Urothelium cell line (cell line): ENCODE measurements at regions not wholly inside any gene's neighbourhood (a gene's known extent, or its start where the extent isn't known, plus 50 kb on each side); places are given as distances from the start of the nearest gene placed in this dataset.
"Not testable (repeated sequence)": the region's sequence is repeated elsewhere in the genome, so short reads cannot be mapped to it uniquely, and the experiment has no call there.

Experiments
- DNase-seq: peaks from one replicate; pipeline ENCODE4 v3.0.0; 2011; ENCODE audit warnings: low spot score, mixed read lengths
- FAIRE-seq: peaks from 2 replicates; lab custom pipeline; 2011; peaks lifted over from hg19 to GRCh38; lab: Jason Lieb, UNC

GRCh38 chr1:118304722-118305359 is 119.8 kb upstream of the SPAG17 start:
- FAIRE-seq: no peak
- DNase-seq: peak; percentile 26

GRCh38 chr1:118303534-118303933 is 118.5 kb upstream of the SPAG17 start:
- FAIRE-seq: no peak

GRCh38 chr1:118303064-118303463 is 118.0 kb upstream of the SPAG17 start:
- FAIRE-seq (no peak), DNase-seq (no peak)

More at GRCh38 chr1:118303534-118303933, 118.5 kb upstream of the SPAG17 start:
- no peak for DNase-seq

- DNase-seq: no peak
- FAIRE-seq: no peak
Observed at GRCh38 chr1:118302145-118302544, 117.1 kb upstream of the SPAG17 start.

- DNase-seq: no peak
- no peak for FAIRE-seq
Observed at GRCh38 chr1:118300808-118301207, 115.8 kb upstream of the SPAG17 start.

GRCh38 chr1:118298397-118298796 is 113.4 kb upstream of the SPAG17 start:
- DNase-seq (no peak), FAIRE-seq (no peak)

GRCh38 chr1:118297521-118297920 is 112.5 kb upstream of the SPAG17 start:
- DNase-seq: no peak
- FAIRE-seq: no peak

GRCh38 chr1:118294875-118295642 is 110.0 kb upstream of the SPAG17 start:
- FAIRE-seq (no peak), DNase-seq (no peak)

- no peak for DNase-seq
- no peak for FAIRE-seq
Observed at GRCh38 chr1:118291661-118292060, 106.6 kb upstream of the SPAG17 start.

- FAIRE-seq (no peak), DNase-seq (no peak)
Observed at GRCh38 chr1:118290571-118290970, 105.5 kb upstream of the SPAG17 start.

GRCh38 chr1:118290046-118290445 is 105.0 kb upstream of the SPAG17 start:
- FAIRE-seq: no peak
- DNase-seq: no peak

- not testable (repeated sequence) for FAIRE-seq, DNase-seq
Observed at GRCh38 chr1:118280656-118281055, 95.6 kb upstream of the SPAG17 start.

GRCh38 chr1:118275472-118276115 is 90.6 kb upstream of the SPAG17 start:
- FAIRE-seq (no peak), DNase-seq (no peak)

- DNase-seq (no peak), FAIRE-seq (no peak)
Observed at GRCh38 chr1:118272884-118273283, 87.9 kb upstream of the SPAG17 start.

GRCh38 chr1:118271883-118272282 is 86.9 kb upstream of the SPAG17 start:
- no peak for FAIRE-seq

GRCh38 chr1:118269598-118269997 is 84.6 kb upstream of the SPAG17 start:
- DNase-seq (no peak), FAIRE-seq (no peak)

More at GRCh38 chr1:118271883-118272282, 86.9 kb upstream of the SPAG17 start:
- no peak for DNase-seq

- DNase-seq: no peak
- FAIRE-seq: no peak
Observed at GRCh38 chr1:118266436-118266835, 81.4 kb upstream of the SPAG17 start.

GRCh38 chr1:118264343-118264742 is 79.3 kb upstream of the SPAG17 start:
- DNase-seq (no peak), FAIRE-seq (no peak)

- no peak for FAIRE-seq
- DNase-seq: no peak
Observed at GRCh38 chr1:118262865-118263264, 77.8 kb upstream of the SPAG17 start.

GRCh38 chr1:118258975-118259374 is 73.9 kb upstream of the SPAG17 start:
- DNase-seq: no peak
- no peak for FAIRE-seq

GRCh38 chr1:118257946-118258345 is 72.9 kb upstream of the SPAG17 start:
- FAIRE-seq (no peak), DNase-seq (no peak)
